HepG2 (cell line): ENCODE measurements at regions not wholly inside any gene's neighbourhood (a gene's known extent, or its start where the extent isn't known, plus 50 kb on each side); places are given as distances from the start of the nearest gene placed in this dataset.

Experiments used
- ATAC-seq: fragments of 200-7000 bp; cut with Tn5 transposase; 3 replicates; pipeline ENCODE4 v1.9.1; 2020; ENCODE audit warnings: mild to moderate bottlenecking, moderate library complexity
- BruUV-seq: library from RNA; stranded (reverse); fragments of 400-500 nt; replicated peaks from 2 replicates; lab custom pipeline; 2021; lab: Mats Ljungman, UMichigan
- CTCF ChIA-PET: fragments of 300-600 bp; formaldehyde crosslinking; extraction: SDS; loops from one replicate; lab custom pipeline; 2021; ENCODE audit warnings: low total read pairs, inconsistent platforms, low intra/inter-chr PET ratio; lab: Yijun Ruan, JAX
- POLR2A ChIA-PET: fragments of 350-600 bp; sonication (Branson Sonifier 250); formaldehyde crosslinking; loops from one replicate; lab custom pipeline; 2020; ENCODE audit warnings: antibody characterized with exemption, inconsistent platforms; lab: Yijun Ruan, JAX
- DNase-seq: peaks from one replicate; pipeline ENCODE4 v3.0.0-alpha.2; 2015; ENCODE audit warnings: low spot score
- FAIRE-seq: peaks from 3 replicates; lab custom pipeline; 2011; peaks lifted over from hg19 to GRCh38; lab: Jason Lieb, UNC
- H2AFZ ChIP-seq: one replicate; pipeline ENCODE4 v1.6.1; 2011; ENCODE audit warnings: low read length, inconsistent platforms
- H3K27ac ChIP-seq: fragments of 300-600 bp; 3 replicates; pipeline ENCODE4 v1.8.0; 2011; ENCODE audit warnings: mixed run types, mild to moderate bottlenecking, mixed read lengths, low read length, inconsistent platforms; ENCODE audit not compliant: insufficient read depth; ENCODE audit errors: extremely low read length
- H3K27me3 ChIP-seq, 2 experiments: fragments of 200-600 bp in 1 of 2; 2 replicates in 1 of 2; 3 replicates in 1 of 2; pipeline versions ENCODE4 v1.6.0 to v1.8.0; 2011; ENCODE audit warnings: low read length in 2 of 2, mild to moderate bottlenecking in 2 of 2, moderate library complexity in 2 of 2, inconsistent platforms in 1 of 2; ENCODE audit not compliant: insufficient read depth in 2 of 2, control insufficient read depth in 1 of 2
- H3K36me3 ChIP-seq, 2 experiments: fragments of 200-600 bp in 1 of 2; replicated peaks in 1 of 2; 2 replicates in 1 of 2; 3 replicates in 1 of 2; pipeline versions ENCODE4 v1.5.1 to v1.8.0; 2011; ENCODE audit warnings: low read length in 2 of 2, inconsistent platforms in 1 of 2; ENCODE audit not compliant: insufficient read depth in 2 of 2, control insufficient read depth in 1 of 2
- H3K4me1 ChIP-seq: 2 replicates; pipeline ENCODE4 v1.5.1; 2012; ENCODE audit warnings: low read length, inconsistent platforms; ENCODE audit not compliant: insufficient read depth
- H3K4me2 ChIP-seq: 2 replicates; pipeline ENCODE4 v1.6.0; 2011; ENCODE audit warnings: low read depth, low read length, inconsistent platforms
- H3K4me3 ChIP-seq, 3 experiments: fragments of 200-600 bp in 1 of 3; sonication (generic), shearing (Covaris generic) in 1 of 3; replicated peaks in 1 of 3; 2 replicates each; pipeline ENCODE4 v1.5.1; 2011 to 2016; ENCODE audit warnings: low read length in 3 of 3, inconsistent platforms in 2 of 3, low read depth in 2 of 3, mild to moderate bottlenecking in 2 of 3, control low read depth in 1 of 3, mixed read lengths in 1 of 3; ENCODE audit not compliant: insufficient read depth in 1 of 3
- H3K79me2 ChIP-seq: one replicate; pipeline ENCODE4 v1.6.1; 2011; ENCODE audit warnings: low read length, inconsistent platforms; ENCODE audit not compliant: insufficient read depth
- H3K9ac ChIP-seq: 2 replicates; pipeline ENCODE4 v1.6.0; 2011; ENCODE audit warnings: mild to moderate bottlenecking, low read depth, low read length, inconsistent platforms; ENCODE audit not compliant: insufficient read depth
- H3K9me3 ChIP-seq: 2 replicates; pipeline ENCODE4 v1.5.1; 2012; ENCODE audit warnings: mild to moderate bottlenecking, low read length
- H4K20me1 ChIP-seq: 2 replicates; pipeline ENCODE4 v1.6.0; 2011; ENCODE audit warnings: inconsistent platforms, mild to moderate bottlenecking, low read length, moderate library complexity; ENCODE audit not compliant: insufficient read depth
- MAFK ChIP-seq, 2 experiments: IDR thresholded peaks in 1 of 2; conservative IDR thresholded peaks in 1 of 2; 2 replicates each; pipeline ENCODE4 v1.6.1; 2011; ENCODE audit warnings: improper control_type of control experiment in 2 of 2, low read length in 2 of 2
- PAXIP1 ChIP-seq: sonication (generic); formaldehyde crosslinking; conservative IDR thresholded peaks from 2 replicates; pipeline ENCODE4 v1.4.0; 2020; ENCODE audit warnings: mild to moderate bottlenecking, missing genetic modification reagents, moderate library complexity
- ZNF841 ChIP-seq: sonication (generic); formaldehyde crosslinking; IDR thresholded peaks from 2 replicates; pipeline ENCODE4 v1.8.1; 2023; ENCODE audit warnings: missing genetic modification reagents, borderline replicate concordance
- WGBS: methylation state at CpG from one replicate; pipeline ENCODE4 v1.1.6; 2017; ENCODE audit warnings: low lambda C conversion rate; 5-methylcytosine and 5-hydroxymethylcytosine counted together
- in situ Hi-C: cut with HindIII; loops from 2 replicates; pipeline ENCODE4 v1.10.0; 2017; ENCODE audit warnings: low pct_unique_long_range_greater_than_20kb; ENCODE audit not compliant: extremely low pct_ligation_motif_present
- intact Hi-C: fragments of 100-400 bp; cut with micrococcal nuclease; formaldehyde crosslinking; loops from one replicate; pipeline ENCODE4 v1.10.0; 2022; ENCODE audit not compliant: unreplicated experiment

- no peak for TF ChIP-seq PAXIP1
Observed at GRCh38 chr5:62083247-62083646, 222.8 kb upstream of the KIF2A start (continued).

- TF ChIP-seq MAFK (conservative IDR thresholded peaks at IDR 0.05 in 1 of 2, IDR thresholded peaks at IDR 0.05 in 1 of 2; ENCODE audit: low read length in 2 of 2): 0 out of 4 replicates have a peak, but pooled peaks of 1 of the 2 experiments have one; percentile 25
- TF ChIP-seq ZNF841 (CRISPR knock-in tag): no peak
- peaks cover 3 to 30% of the 10 kb centered on the region in 2 experiments; a peak in 3 of 5 replicates for H3K27me3 ChIP-seq
- CTCF ChIA-PET: no interaction called here
- in situ Hi-C loops (no loop called here), intact Hi-C loops (no loop called here)
- POLR2A ChIA-PET: no interaction called here
- H3K4me1 ChIP-seq: no peaks in the 10 kb centered on the region
- no peak overlapping the region for H3K4me2 ChIP-seq
- no peak for ATAC-seq
- no peak overlapping the region for H3K4me3 ChIP-seq
- 0% methylated on average over 1 of the region's 1 CpG for WGBS
- H3K36me3 ChIP-seq: no peaks in the 10 kb centered on the region
- no TSS peak for BruUV-seq
- H3K9me3 ChIP-seq: no peaks in the 10 kb centered on the region
- H2AFZ ChIP-seq: no peak overlapping the region
- H4K20me1 ChIP-seq: no peaks in the 10 kb centered on the region
- no peak overlapping the region for H3K9ac ChIP-seq
- DNase-seq: no peak
- H3K27ac ChIP-seq: no peak overlapping the region
- H3K79me2 ChIP-seq: no peaks in the 10 kb centered on the region
- no peak for FAIRE-seq
Observed at GRCh38 chr5:62083661-62084060, 222.3 kb upstream of the KIF2A start.
